Endothelial cell (in vitro differentiated cells): ENCODE measurements at regions not wholly inside any gene's neighbourhood (a gene's known extent, or its start where the extent isn't known, plus 50 kb on each side); places are given as distances from the start of the nearest gene placed in this dataset.

Source experiments
- DNase-seq: peaks from one replicate; pipeline ENCODE4 v3.0.0; 2021; ENCODE audit warnings: low spot score
- H3K27ac Mint-ChIP-seq: one replicate; pipeline ENCODE4 v1.8.0; 2021; ENCODE audit warnings: mixed read lengths, inconsistent platforms; ENCODE audit not compliant: unreplicated experiment
- H3K27me3 Mint-ChIP-seq: one replicate; pipeline ENCODE4 v1.8.0; 2021; ENCODE audit warnings: mild to moderate bottlenecking, moderate library complexity, mixed read lengths, inconsistent platforms; ENCODE audit not compliant: unreplicated experiment
- H3K36me3 Mint-ChIP-seq: one replicate; pipeline ENCODE4 v1.8.0; 2021; ENCODE audit warnings: mild to moderate bottlenecking, low read depth, mixed read lengths, inconsistent platforms; ENCODE audit not compliant: unreplicated experiment
- H3K4me1 Mint-ChIP-seq: one replicate; pipeline ENCODE4 v1.8.0; 2021; ENCODE audit warnings: mild to moderate bottlenecking, mixed read lengths, inconsistent platforms; ENCODE audit not compliant: unreplicated experiment
- H3K4me3 Mint-ChIP-seq: one replicate; pipeline ENCODE4 v1.8.0; 2021; ENCODE audit warnings: mild to moderate bottlenecking, mixed read lengths, inconsistent platforms; ENCODE audit not compliant: unreplicated experiment
- H3K9me3 Mint-ChIP-seq: one replicate; pipeline ENCODE4 v1.8.0; 2021; ENCODE audit warnings: mixed read lengths, inconsistent platforms; ENCODE audit not compliant: unreplicated experiment
- CTCF ChIP-seq: fragments of 200-600 bp; sonication (generic); IDR thresholded peaks from one replicate; pipeline ENCODE4 v1.5.0; 2021; ENCODE audit warnings: antibody characterized with exemption; ENCODE audit not compliant: unreplicated experiment

- Mint-ChIP-seq H3K4me1 (peaks cover 7% of the 10 kb centered on the region), H3K27me3 (peaks cover 3% of the 10 kb centered on the region), H3K4me3 (no peak overlapping the region), H3K27ac (no peak overlapping the region), H3K36me3 (no peaks in the 10 kb centered on the region), H3K9me3 (no peaks in the 10 kb centered on the region)
- TF ChIP-seq CTCF: no peak
- DNase-seq: no peak
Observed at GRCh38 chr9:107732781-107733522, 243.4 kb upstream of the KLF4 start.

GRCh38 chr9:107731115-107731762 is 241.7 kb upstream of the KLF4 start:
- peaks cover 12% of the 10 kb centered on the region for H3K4me1 Mint-ChIP-seq
- no peak for TF ChIP-seq CTCF
- no peak overlapping the region for H3K27ac Mint-ChIP-seq
- H3K36me3 Mint-ChIP-seq: no peaks in the 10 kb centered on the region
- H3K27me3 Mint-ChIP-seq: peaks cover 1% of the 10 kb centered on the region
- no peaks in the 10 kb centered on the region for H3K9me3 Mint-ChIP-seq
- no peak for DNase-seq
- no peak overlapping the region for H3K4me3 Mint-ChIP-seq

GRCh38 chr9:107730666-107731065 is 241.1 kb upstream of the KLF4 start:
- Mint-ChIP-seq H3K4me1 (peaks cover 12% of the 10 kb centered on the region), H3K27ac (no peak overlapping the region), H3K4me3 (no peak overlapping the region), H3K9me3 (no peaks in the 10 kb centered on the region), H3K36me3 (no peaks in the 10 kb centered on the region), H3K27me3 (peaks cover 1% of the 10 kb centered on the region)
- no peak for TF ChIP-seq CTCF
- no peak for DNase-seq

- no peak for DNase-seq
- no peaks in the 10 kb centered on the region for H3K36me3 Mint-ChIP-seq
- H3K27ac Mint-ChIP-seq: peak overlapping the region; percentile 73
- H3K4me1 Mint-ChIP-seq: peaks cover 7% of the 10 kb centered on the region
- H3K27me3 Mint-ChIP-seq: no peaks in the 10 kb centered on the region
- H3K4me3 Mint-ChIP-seq: no peak overlapping the region
- no peak for TF ChIP-seq CTCF
- H3K9me3 Mint-ChIP-seq: no peaks in the 10 kb centered on the region
Observed at GRCh38 chr9:107727086-107727780, 237.7 kb upstream of the KLF4 start.

GRCh38 chr9:107723015-107723414 is 233.4 kb upstream of the KLF4 start:
- Mint-ChIP-seq H3K36me3 (no peaks in the 10 kb centered on the region), H3K27me3 (peaks cover 3% of the 10 kb centered on the region), H3K4me3 (no peak overlapping the region), H3K4me1 (peaks cover 7% of the 10 kb centered on the region), H3K9me3 (no peaks in the 10 kb centered on the region), H3K27ac (no peak overlapping the region)
- no peak for TF ChIP-seq CTCF
- no peak for DNase-seq
